Thoracic aorta (tissue), 2 donors: ENCODE measurements at regions not wholly inside any gene's neighbourhood (a gene's known extent, or its start where the extent isn't known, plus 50 kb on each side); places are given as distances from the start of the nearest gene placed in this dataset.

ENCODE experiments used
- ATAC-seq: fragments of 150-250 bp; one replicate; pipeline ENCODE4 v1.8.0; 2017; ENCODE audit warnings: low read depth; ENCODE audit not compliant: insufficient number of reproducible peaks, low FRiP score
- DNase-seq: peaks from one replicate; pipeline ENCODE4 v3.0.0-alpha.2; 2020; ENCODE audit warnings: low spot score
- H3K27ac ChIP-seq, 2 donors: fragments of 200-600 bp; sonication (generic); 1 replicate in 1 of 2; 2 replicates in 1 of 2; pipeline ENCODE4 v1.5.1; 2016; ENCODE audit warnings: mild to moderate bottlenecking in 2 of 2, moderate library complexity in 2 of 2
- H3K27me3 ChIP-seq: fragments of 200-600 bp; sonication (generic); replicated peaks from 2 replicates; pipeline ENCODE4 v1.6.0; 2016; ENCODE audit warnings: mild to moderate bottlenecking; ENCODE audit not compliant: insufficient read depth
- H3K36me3 ChIP-seq: fragments of 200-600 bp; sonication (generic); one replicate; pipeline ENCODE4 v1.5.1; 2016
- H3K4me1 ChIP-seq, 2 donors: fragments of 200-600 bp; sonication (generic); 1 replicate in 1 of 2; 2 replicates in 1 of 2; pipeline versions ENCODE4 v1.5.1 to v1.6.0; 2016; ENCODE audit warnings: low read depth in 2 of 2, mild to moderate bottlenecking in 1 of 2; ENCODE audit not compliant: control insufficient read depth in 1 of 2
- H3K4me3 ChIP-seq: fragments of 200-600 bp; sonication (generic); 2 replicates; pipeline ENCODE4 v1.5.1; 2016; ENCODE audit warnings: mild to moderate bottlenecking
- H3K9me3 ChIP-seq: fragments of 200-600 bp; sonication (generic); 2 replicates; pipeline ENCODE4 v1.5.1; 2016
- TF ChIP-seq, protein P1 (sequence below): fragments of 200-600 bp; sonication (generic); IDR thresholded peaks from one replicate; pipeline ENCODE4 v1.5.1; 2019; ENCODE audit warnings: antibody characterized with exemption

DNA sequence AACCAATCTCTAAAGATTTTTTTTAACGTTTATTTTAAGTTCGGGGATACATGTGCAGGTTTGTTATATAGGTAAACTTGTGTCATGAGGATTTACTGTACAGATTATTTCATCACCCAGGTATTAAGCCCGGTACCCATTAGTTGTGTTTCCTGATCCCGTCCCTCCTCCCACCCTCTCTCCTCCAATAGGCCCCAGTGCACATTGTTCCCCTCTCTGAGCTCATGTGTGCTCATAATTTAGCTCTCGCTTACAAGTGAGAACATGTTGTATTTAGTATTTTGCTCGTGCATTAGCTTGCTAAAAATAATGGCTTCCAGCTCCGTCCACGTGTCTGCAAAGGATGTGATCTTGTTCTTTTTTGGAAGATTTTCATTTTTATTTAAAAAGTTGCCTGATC is 2309.4 kb upstream of the AGA start:
- no peaks in the 10 kb centered on the region for H3K9me3 ChIP-seq
- H3K4me1 ChIP-seq, result no peaks in the 10 kb centered on the region
- H3K27ac ChIP-seq, result no peak overlapping the region
- no peaks in the 10 kb centered on the region for H3K36me3 ChIP-seq
- no peak overlapping the region for H3K4me3 ChIP-seq
- no peaks in the 10 kb centered on the region for H3K27me3 ChIP-seq
- DNase-seq (no peak), ATAC-seq (no peak)
- TF ChIP-seq, protein P1, sequence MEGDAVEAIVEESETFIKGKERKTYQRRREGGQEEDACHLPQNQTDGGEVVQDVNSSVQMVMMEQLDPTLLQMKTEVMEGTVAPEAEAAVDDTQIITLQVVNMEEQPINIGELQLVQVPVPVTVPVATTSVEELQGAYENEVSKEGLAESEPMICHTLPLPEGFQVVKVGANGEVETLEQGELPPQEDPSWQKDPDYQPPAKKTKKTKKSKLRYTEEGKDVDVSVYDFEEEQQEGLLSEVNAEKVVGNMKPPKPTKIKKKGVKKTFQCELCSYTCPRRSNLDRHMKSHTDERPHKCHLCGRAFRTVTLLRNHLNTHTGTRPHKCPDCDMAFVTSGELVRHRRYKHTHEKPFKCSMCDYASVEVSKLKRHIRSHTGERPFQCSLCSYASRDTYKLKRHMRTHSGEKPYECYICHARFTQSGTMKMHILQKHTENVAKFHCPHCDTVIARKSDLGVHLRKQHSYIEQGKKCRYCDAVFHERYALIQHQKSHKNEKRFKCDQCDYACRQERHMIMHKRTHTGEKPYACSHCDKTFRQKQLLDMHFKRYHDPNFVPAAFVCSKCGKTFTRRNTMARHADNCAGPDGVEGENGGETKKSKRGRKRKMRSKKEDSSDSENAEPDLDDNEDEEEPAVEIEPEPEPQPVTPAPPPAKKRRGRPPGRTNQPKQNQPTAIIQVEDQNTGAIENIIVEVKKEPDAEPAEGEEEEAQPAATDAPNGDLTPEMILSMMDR, result no peak

DNA sequence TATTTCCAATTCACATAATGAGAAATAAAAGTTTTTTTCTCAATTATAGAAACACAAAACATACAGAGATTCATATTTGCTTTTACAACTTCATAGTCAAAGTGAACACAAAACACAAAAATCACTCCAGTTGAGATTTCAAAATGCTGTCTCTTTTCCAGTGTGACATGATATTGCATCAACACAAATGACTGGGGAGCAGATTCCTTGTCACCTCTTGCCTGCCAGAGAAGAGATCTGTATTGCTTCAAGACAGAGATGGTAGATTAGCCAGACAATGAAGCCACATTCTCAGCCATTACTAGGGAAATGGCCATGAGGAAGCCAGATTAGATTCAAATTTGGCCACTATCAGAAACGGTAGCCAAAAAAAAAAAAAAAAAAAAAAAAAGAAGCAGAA is 2313.1 kb upstream of the AGA start:
- DNase-seq, result no peak
- no peak overlapping the region for H3K4me3 ChIP-seq
- no peak for ATAC-seq
- H3K36me3 ChIP-seq, result no peaks in the 10 kb centered on the region
- TF ChIP-seq, protein P1, result no peak
- no peak overlapping the region for H3K27ac ChIP-seq
- H3K4me1 ChIP-seq, result no peaks in the 10 kb centered on the region
- H3K27me3 ChIP-seq, result no peaks in the 10 kb centered on the region
- H3K9me3 ChIP-seq, result no peaks in the 10 kb centered on the region

DNA sequence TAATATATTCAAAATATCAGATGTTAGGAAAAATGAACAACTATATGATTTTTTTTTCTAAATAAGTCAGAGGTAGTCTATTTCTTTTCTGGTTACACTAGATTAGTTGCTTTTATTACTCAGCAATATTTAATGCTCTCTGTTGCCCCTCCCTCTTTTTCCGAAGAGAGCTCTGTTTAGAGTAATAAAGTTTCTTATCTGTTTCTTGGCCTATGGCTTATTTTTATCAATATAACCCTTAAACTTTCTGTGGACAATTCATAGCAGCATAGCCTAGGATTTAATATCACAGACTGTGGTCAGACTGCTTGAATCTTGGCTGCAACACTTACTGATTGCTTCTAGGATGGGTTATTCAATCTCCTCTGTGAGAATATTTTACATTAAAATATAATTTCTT is 2315.4 kb upstream of the AGA start:
- H3K27me3 ChIP-seq, result no peaks in the 10 kb centered on the region
- ATAC-seq, result no peak
- TF ChIP-seq, protein P1, result no peak
- H3K27ac ChIP-seq, result no peak overlapping the region
- no peak overlapping the region for H3K4me3 ChIP-seq
- no peaks in the 10 kb centered on the region for H3K36me3 ChIP-seq
- no peak for DNase-seq
- no peaks in the 10 kb centered on the region for H3K4me1 ChIP-seq
- no peaks in the 10 kb centered on the region for H3K9me3 ChIP-seq

DNA sequence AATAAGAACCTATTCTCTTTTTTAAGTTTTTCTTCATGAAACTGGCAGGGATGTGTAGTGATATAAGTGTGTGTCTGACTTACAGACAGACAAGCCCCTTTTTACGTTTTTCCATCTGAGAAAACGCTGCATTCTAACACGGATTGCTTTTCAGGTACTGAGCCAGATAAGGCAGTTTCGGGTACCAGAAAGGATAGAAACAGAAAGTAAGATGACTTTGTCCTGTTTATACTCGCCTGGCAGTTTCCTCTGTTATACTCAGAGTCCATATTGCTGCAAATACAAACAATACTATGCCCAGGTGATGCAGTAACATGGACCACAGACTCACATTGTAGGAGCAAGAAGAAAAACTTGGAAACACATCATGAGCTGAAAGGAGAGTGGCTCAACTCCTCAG is 2320.6 kb upstream of the AGA start:
- Histone ChIP-seq H3K27ac (no peak overlapping the region), H3K4me3 (no peak overlapping the region), H3K36me3 (no peaks in the 10 kb centered on the region), H3K4me1 (no peaks in the 10 kb centered on the region), H3K27me3 (no peaks in the 10 kb centered on the region), H3K9me3 (no peaks in the 10 kb centered on the region)
- DNase-seq (no peak), ATAC-seq (no peak)
- TF ChIP-seq, protein P1, result no peak

DNA sequence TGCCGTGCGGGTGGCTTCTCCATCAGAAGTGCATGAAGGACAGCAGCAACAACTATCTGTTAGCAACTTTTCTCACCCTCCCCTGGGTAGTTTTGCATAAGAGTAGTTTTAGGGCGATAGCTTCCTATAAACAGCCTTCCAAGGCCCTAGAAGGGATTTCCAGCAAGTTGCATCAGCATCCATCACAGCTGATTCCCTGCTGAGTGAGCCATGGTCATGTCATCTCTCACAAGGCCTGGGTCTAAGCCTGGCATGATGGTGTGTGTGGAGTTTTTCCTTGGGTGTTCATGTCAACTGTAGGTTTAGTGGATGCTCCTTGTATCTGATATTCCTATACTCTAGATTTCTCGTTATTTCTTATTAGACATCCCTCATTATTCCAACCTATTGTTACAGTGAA is 2324.7 kb upstream of the AGA start:
- TF ChIP-seq, protein P1, result no peak
- Histone ChIP-seq H3K9me3 (no peaks in the 10 kb centered on the region), H3K4me3 (no peak overlapping the region), H3K27me3 (no peaks in the 10 kb centered on the region), H3K4me1 (no peaks in the 10 kb centered on the region), H3K36me3 (no peaks in the 10 kb centered on the region), H3K27ac (no peak overlapping the region)
- DNase-seq, result no peak
- no peak for ATAC-seq
